Urothelium cell line (cell line): ENCODE measurements at regions not wholly inside any gene's neighbourhood (a gene's known extent, or its start where the extent isn't known, plus 50 kb on each side); places are given as distances from the start of the nearest gene placed in this dataset.
"Not testable (repeated sequence)": the region's sequence is repeated elsewhere in the genome, so short reads cannot be mapped to it uniquely, and the experiment has no call there.

Experiments
- DNase-seq: peaks from one replicate; pipeline ENCODE4 v3.0.0; 2011; ENCODE audit warnings: low spot score, mixed read lengths
- FAIRE-seq: peaks from 2 replicates; lab custom pipeline; 2011; peaks lifted over from hg19 to GRCh38; lab: Jason Lieb, UNC

GRCh38 chr1:29757866-29758780 lies 521.8 kb downstream of the PTPRU start:
- DNase-seq (no peak), FAIRE-seq (no peak)

- no peak for FAIRE-seq
- no peak for DNase-seq
These were observed 520.8 kb downstream of the PTPRU start for GRCh38 chr1:29756901-29757725.

GRCh38 chr1:29756498-29756897 lies 520.2 kb downstream of the PTPRU start:
- FAIRE-seq: no peak
- DNase-seq: no peak

GRCh38 chr1:29756085-29756484 lies 519.8 kb downstream of the PTPRU start:
- DNase-seq (no peak), FAIRE-seq (no peak)

- DNase-seq: not testable (repeated sequence)
These were observed 519.2 kb downstream of the PTPRU start for GRCh38 chr1:29755412-29756015.

GRCh38 chr1:29754573-29755375 lies 518.5 kb downstream of the PTPRU start:
- FAIRE-seq (no peak), DNase-seq (no peak)

More at GRCh38 chr1:29755412-29756015, 519.2 kb downstream of the PTPRU start:
- peak; percentile 9 for FAIRE-seq

GRCh38 chr1:29753771-29754572 lies 517.6 kb downstream of the PTPRU start:
- no peak for DNase-seq
- FAIRE-seq: no peak

- DNase-seq (no peak), FAIRE-seq (no peak)
These were observed 516.9 kb downstream of the PTPRU start for GRCh38 chr1:29753244-29753643.

GRCh38 chr1:29752141-29752540 lies 515.8 kb downstream of the PTPRU start:
- no peak for FAIRE-seq
- DNase-seq: no peak

GRCh38 chr1:29749024-29749945 lies 513.0 kb downstream of the PTPRU start:
- DNase-seq (no peak), FAIRE-seq (no peak)

GRCh38 chr1:29747196-29747595 lies 510.9 kb downstream of the PTPRU start:
- FAIRE-seq (no peak), DNase-seq (no peak)

GRCh38 chr1:29746076-29746665 lies 509.8 kb downstream of the PTPRU start:
- FAIRE-seq (no peak), DNase-seq (no peak)

- DNase-seq (no peak), FAIRE-seq (no peak)
These were observed 508.6 kb downstream of the PTPRU start for GRCh38 chr1:29744684-29745490.

GRCh38 chr1:29743931-29744330 lies 507.6 kb downstream of the PTPRU start:
- DNase-seq (no peak), FAIRE-seq (no peak)

- FAIRE-seq (no peak), DNase-seq (no peak)
These were observed 506.9 kb downstream of the PTPRU start for GRCh38 chr1:29743264-29743663.

- FAIRE-seq: no peak
These were observed 502.9 kb downstream of the PTPRU start for GRCh38 chr1:29739176-29739575.

GRCh38 chr1:29736582-29737188 lies 500.4 kb downstream of the PTPRU start:
- FAIRE-seq (no peak), DNase-seq (peak; percentile 60)

More at GRCh38 chr1:29739176-29739575, 502.9 kb downstream of the PTPRU start:
- DNase-seq: no peak
